Neural progenitor cell (in vitro differentiated cells): ENCODE measurements at regions not wholly inside any gene's neighbourhood (a gene's known extent, or its start where the extent isn't known, plus 50 kb on each side); places are given as distances from the start of the nearest gene placed in this dataset.

Source experiments
- EZH2 ChIP-seq: fragments of 200-600 bp; sonication (generic); IDR thresholded peaks from 2 replicates; pipeline ENCODE4 v1.6.1; 2017; ENCODE audit warnings: antibody characterized with exemption, mild to moderate bottlenecking, moderate library complexity
- TF ChIP-seq, protein P1 (sequence below): fragments of 200-600 bp; sonication (generic); IDR thresholded peaks from 2 replicates; pipeline ENCODE4 v1.5.1; 2017; ENCODE audit warnings: antibody characterized with exemption, mild to moderate bottlenecking

DNA sequence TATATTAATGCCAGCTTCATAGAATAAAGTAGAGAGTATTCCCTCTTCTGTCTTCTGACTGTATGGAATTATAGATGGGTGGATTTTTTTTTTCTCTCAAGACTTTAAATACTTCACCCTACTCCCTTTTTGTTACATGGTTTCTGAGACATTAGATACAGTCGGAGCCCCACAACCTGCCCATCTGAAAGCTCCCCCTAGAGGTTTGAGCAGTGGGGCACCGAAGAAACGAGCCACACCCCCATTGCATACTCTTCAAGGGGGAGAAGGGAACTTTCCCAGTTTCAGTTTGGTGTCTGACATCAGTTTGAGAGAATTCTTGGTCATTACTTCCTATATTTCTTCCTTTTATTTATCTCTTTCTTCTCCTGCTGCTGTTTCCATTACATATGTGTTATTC is 437.6 kb upstream of the AGA start:
- TF ChIP-seq, protein P1, sequence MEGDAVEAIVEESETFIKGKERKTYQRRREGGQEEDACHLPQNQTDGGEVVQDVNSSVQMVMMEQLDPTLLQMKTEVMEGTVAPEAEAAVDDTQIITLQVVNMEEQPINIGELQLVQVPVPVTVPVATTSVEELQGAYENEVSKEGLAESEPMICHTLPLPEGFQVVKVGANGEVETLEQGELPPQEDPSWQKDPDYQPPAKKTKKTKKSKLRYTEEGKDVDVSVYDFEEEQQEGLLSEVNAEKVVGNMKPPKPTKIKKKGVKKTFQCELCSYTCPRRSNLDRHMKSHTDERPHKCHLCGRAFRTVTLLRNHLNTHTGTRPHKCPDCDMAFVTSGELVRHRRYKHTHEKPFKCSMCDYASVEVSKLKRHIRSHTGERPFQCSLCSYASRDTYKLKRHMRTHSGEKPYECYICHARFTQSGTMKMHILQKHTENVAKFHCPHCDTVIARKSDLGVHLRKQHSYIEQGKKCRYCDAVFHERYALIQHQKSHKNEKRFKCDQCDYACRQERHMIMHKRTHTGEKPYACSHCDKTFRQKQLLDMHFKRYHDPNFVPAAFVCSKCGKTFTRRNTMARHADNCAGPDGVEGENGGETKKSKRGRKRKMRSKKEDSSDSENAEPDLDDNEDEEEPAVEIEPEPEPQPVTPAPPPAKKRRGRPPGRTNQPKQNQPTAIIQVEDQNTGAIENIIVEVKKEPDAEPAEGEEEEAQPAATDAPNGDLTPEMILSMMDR: peak; percentile 49
- TF ChIP-seq EZH2: no peak
